Uterus (tissue), 2 donors: ENCODE measurements at regions not wholly inside any gene's neighbourhood (a gene's known extent, or its start where the extent isn't known, plus 50 kb on each side); places are given as distances from the start of the nearest gene placed in this dataset.

Experiments used
- CTCF ChIP-seq, 4 experiments: fragments of 200-600 bp in 2 of 4; fragments of 450-650 bp in 2 of 4; sonication (generic) in 2 of 4; IDR thresholded peaks; one replicate each; pipeline ENCODE4 v1.5.1; 2016 to 2019; ENCODE audit warnings: antibody characterized with exemption in 4 of 4, mild to moderate bottlenecking in 2 of 4, moderate library complexity in 1 of 4
- POLR2A ChIP-seq, 2 donors: fragments of 450-650 bp; IDR thresholded peaks; one replicate each; pipeline ENCODE4 v1.6.1; 2016; ENCODE audit warnings: antibody characterized with exemption in 2 of 2, mild to moderate bottlenecking in 1 of 2, moderate library complexity in 1 of 2

- TF ChIP-seq CTCF (IDR thresholded peaks at IDR 0.05) (no peak), POLR2A (IDR thresholded peaks at IDR 0.05) (no peak)
Measured at GRCh38 chr6:104639668-104640067, 220.1 kb downstream of the HACE1 start.
